ENCODE measurements at regions not wholly inside any gene's neighbourhood (a gene's known extent, or its start where the extent isn't known, plus 50 kb on each side); places are given as distances from the start of the nearest gene placed in this dataset.

DNA sequence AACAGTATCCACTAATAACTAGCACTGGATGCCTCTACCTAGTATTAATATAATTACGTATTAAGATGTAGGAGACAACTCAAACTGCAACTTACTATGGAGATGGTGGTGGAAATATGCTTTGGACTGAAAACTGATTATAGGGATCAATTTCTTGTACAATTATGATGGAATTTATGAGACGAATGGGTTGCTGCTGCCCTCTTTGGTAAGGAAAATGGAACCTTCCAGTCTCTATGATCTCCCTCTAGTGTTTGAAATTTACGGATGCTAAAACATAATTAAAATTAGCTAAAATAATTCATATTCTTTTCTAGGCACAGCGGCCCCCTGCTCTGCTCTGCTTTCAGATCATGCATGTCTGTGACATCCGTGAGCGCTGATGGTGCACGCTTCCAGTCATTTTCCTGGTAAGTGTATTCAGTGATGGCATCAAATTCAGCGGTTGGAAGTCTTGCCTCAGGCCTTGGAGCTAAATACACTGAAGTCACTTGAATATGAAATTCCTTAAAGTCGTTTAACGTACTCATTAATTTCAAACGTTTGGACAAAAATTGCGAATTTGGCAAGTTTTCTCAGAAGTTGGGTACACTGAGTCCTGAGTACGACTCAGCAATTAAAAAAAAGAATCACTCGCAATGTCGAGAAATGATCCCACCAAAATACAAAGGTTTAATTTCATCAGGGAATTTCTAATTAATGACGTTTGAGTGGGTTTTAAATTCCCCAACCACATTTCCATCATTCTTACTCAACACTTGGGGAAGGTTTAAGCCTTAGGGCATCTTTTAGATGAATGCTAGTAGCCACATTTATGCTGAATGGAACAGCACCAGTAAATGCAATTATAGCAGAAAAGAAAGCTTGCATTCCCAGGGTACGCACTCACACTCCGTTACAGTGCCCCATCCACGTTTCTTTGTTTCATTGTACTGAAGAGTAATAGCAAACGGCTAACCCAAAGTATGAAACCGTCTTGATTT, 132.6 kb downstream of the NR2F2 start:
- H3K9me2 ChIP-seq (replicated peaks; ENCODE audit: insufficient read depth, low read length): no peaks in the 10 kb centered on the region
- H3K27me3 ChIP-seq (ENCODE audit: low read length): no peaks in the 10 kb centered on the region
- H3K27ac ChIP-seq (ENCODE audit: low read length): no peak overlapping the region
- no peaks in the 10 kb centered on the region; the same call in 1 of the 2 replicates for H3K36me3 ChIP-seq (ENCODE audit: insufficient read depth, low read length)
- H3K9me3 ChIP-seq (ENCODE audit: low read length): peaks cover 16% of the 10 kb centered on the region
- no peak overlapping the region for H3K4me3 ChIP-seq (ENCODE audit: low read length)
- H4K20me1 ChIP-seq (ENCODE audit: insufficient read depth, low read depth, low read length): no peaks in the 10 kb centered on the region
- no peak overlapping the region for H3K4me2 ChIP-seq (ENCODE audit: low read depth, low read length, poor library complexity, severe bottlenecking)
- H2AFZ ChIP-seq (ENCODE audit: low read length): no peak overlapping the region
- H3K9ac ChIP-seq (ENCODE audit: low read length): no peak overlapping the region
- H3K4me1 ChIP-seq (ENCODE audit: low read length): no peaks in the 10 kb centered on the region
- H3K79me2 ChIP-seq (ENCODE audit: low read length): no peaks in the 10 kb centered on the region
- no peak for DNase-seq

DNA sequence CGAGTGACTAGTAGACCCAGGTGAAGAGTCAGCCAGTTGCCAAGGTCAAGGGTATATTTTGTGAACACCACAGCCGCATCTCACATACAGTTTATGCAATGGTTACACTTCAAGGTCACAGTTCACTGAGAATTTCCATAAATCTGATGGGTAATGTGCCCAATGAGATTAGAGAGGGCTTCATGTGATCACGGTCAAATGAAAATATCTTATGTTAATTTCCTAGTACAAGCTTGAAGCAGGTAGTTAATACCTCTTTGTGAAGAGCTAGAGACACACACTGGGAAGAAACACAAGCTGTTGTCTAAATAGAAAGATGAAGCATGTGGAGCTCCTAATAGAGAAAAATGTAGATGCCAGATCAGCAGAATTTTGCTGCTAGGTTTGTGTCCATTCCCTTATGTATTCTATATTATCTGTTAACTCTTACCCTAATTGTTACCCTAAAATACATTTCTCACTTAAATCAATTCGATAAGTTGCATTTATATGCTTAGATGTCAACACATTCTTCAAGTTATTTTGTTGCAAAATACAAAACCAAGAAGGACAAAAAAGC, 136.0 kb downstream of the NR2F2 start:
- H4K20me1 ChIP-seq (ENCODE audit: insufficient read depth, low read depth, low read length): no peaks in the 10 kb centered on the region
- H3K4me2 ChIP-seq (ENCODE audit: low read depth, low read length, poor library complexity, severe bottlenecking): no peak overlapping the region
- no peaks in the 10 kb centered on the region for H3K4me1 ChIP-seq (ENCODE audit: low read length)
- H3K79me2 ChIP-seq (ENCODE audit: low read length): no peaks in the 10 kb centered on the region
- no peaks in the 10 kb centered on the region for H3K9me2 ChIP-seq (replicated peaks; ENCODE audit: insufficient read depth, low read length)
- no peak overlapping the region for H3K27ac ChIP-seq (ENCODE audit: low read length)
- H2AFZ ChIP-seq (ENCODE audit: low read length): no peak overlapping the region
- no peaks in the 10 kb centered on the region; the same call in 1 of the 2 replicates for H3K36me3 ChIP-seq (ENCODE audit: insufficient read depth, low read length)
- no peaks in the 10 kb centered on the region for H3K27me3 ChIP-seq (ENCODE audit: low read length)
- H3K9ac ChIP-seq (ENCODE audit: low read length): no peak overlapping the region
- H3K9me3 ChIP-seq (ENCODE audit: low read length): peaks cover 13% of the 10 kb centered on the region
- H3K4me3 ChIP-seq (ENCODE audit: low read length): no peak overlapping the region
- DNase-seq: no peak

DNA sequence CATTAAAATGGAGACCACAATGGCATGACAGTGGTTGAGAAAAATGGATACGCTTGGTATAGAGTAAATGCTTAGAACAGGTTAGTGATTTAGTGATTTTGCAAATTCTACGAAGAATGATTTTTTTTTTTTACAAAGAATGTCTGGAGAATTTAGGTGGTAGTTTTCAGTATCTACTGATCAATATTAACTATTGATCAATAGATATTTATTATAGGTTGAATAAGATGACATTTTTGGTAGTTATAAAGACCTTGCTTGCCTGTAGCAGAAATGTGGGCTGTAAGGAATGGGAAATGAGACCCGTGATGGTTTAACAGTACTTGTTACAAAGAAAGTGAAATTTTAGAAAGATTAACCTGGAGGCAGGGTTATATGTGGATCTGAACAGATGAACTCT, 137.5 kb downstream of the NR2F2 start:
- Histone ChIP-seq H3K36me3 (ENCODE audit: insufficient read depth, low read length) (no peaks in the 10 kb centered on the region; the same call in 1 of the 2 replicates), H3K27me3 (ENCODE audit: low read length) (no peaks in the 10 kb centered on the region), H3K9ac (ENCODE audit: low read length) (no peak overlapping the region), H3K4me1 (ENCODE audit: low read length) (no peaks in the 10 kb centered on the region), H3K27ac (ENCODE audit: low read length) (no peak overlapping the region), H2AFZ (ENCODE audit: low read length) (no peak overlapping the region), H4K20me1 (ENCODE audit: insufficient read depth, low read depth, low read length) (no peaks in the 10 kb centered on the region), H3K9me3 (ENCODE audit: low read length) (peaks cover 12% of the 10 kb centered on the region), H3K9me2 (replicated peaks; ENCODE audit: insufficient read depth, low read length) (no peaks in the 10 kb centered on the region), H3K4me2 (ENCODE audit: low read depth, low read length, poor library complexity, severe bottlenecking) (no peak overlapping the region), H3K79me2 (ENCODE audit: low read length) (no peaks in the 10 kb centered on the region), H3K4me3 (ENCODE audit: low read length) (no peak overlapping the region)
- DNase-seq: no peak

DNA sequence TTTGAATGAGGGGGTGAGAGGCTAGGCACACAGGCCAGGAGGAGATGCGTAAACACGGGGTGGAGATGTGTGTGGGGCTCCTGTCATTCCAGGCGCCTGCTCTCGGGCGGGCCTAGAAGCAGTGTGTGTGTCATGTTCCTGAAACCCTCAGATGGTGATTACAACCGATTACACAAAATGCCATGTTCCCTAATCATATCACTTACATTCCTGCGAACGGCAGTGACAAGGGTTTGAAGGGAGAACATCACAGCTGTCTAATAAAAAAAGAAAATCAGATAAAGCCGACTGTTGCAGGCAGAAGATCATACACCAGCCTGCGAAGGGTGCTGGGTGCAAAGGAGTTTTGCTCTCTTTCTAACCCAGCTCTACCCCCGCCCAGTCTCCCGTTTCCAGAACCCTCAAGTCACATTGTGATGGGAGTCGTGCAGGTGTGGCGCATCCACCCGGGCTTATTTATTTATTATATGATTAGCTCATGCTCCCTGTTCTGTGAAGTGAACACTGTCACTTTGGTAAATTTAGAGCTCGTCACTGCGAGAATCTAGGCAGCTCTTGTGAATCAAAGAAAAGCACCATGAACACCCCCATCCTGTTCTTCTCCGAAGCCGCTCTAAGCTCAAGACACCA, 140.3 kb downstream of the NR2F2 start:
- Histone ChIP-seq H3K79me2 (ENCODE audit: low read length) (no peaks in the 10 kb centered on the region), H3K4me2 (ENCODE audit: low read depth, low read length, poor library complexity, severe bottlenecking) (no peak overlapping the region), H3K36me3 (ENCODE audit: insufficient read depth, low read length) (no peaks in the 10 kb centered on the region; the same call in 1 of the 2 replicates), H2AFZ (ENCODE audit: low read length) (no peak overlapping the region), H3K4me1 (ENCODE audit: low read length) (no peaks in the 10 kb centered on the region), H3K9me2 (replicated peaks; ENCODE audit: insufficient read depth, low read length) (no peaks in the 10 kb centered on the region), H3K27ac (ENCODE audit: low read length) (no peak overlapping the region), H3K4me3 (ENCODE audit: low read length) (no peak overlapping the region), H4K20me1 (ENCODE audit: insufficient read depth, low read depth, low read length) (no peaks in the 10 kb centered on the region), H3K9ac (ENCODE audit: low read length) (no peak overlapping the region), H3K9me3 (ENCODE audit: low read length) (peaks cover 13% of the 10 kb centered on the region; the same call in 1 of the 2 replicates), H3K27me3 (ENCODE audit: low read length) (no peaks in the 10 kb centered on the region)
- DNase-seq: no peak

DNA sequence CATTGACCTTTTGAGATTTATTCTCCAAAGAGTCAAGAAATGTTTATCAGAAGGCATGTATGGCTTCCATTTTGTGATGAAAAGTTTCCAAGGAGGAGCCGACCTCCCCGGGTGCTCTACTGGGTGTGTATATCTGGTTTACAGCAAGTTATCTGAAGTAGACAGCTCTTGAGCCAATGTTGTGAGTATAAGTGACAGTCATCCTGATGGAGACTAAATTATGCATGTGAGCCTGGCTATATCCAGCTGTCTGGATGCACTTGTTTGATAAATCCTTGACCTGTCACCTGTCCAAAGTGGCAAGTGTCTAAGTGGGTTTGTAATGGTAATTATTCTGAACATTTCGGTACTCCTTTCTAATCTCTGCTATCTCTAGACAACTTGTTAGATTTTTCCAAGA, 142.2 kb downstream of the NR2F2 start:
- Histone ChIP-seq H3K27ac (ENCODE audit: low read length) (no peak overlapping the region), H3K4me2 (ENCODE audit: low read depth, low read length, poor library complexity, severe bottlenecking) (no peak overlapping the region), H3K9me3 (ENCODE audit: low read length) (peaks cover 18% of the 10 kb centered on the region), H3K4me1 (ENCODE audit: low read length) (no peaks in the 10 kb centered on the region), H3K36me3 (ENCODE audit: insufficient read depth, low read length) (no peaks in the 10 kb centered on the region), H3K4me3 (ENCODE audit: low read length) (no peak overlapping the region), H3K27me3 (ENCODE audit: low read length) (no peaks in the 10 kb centered on the region), H3K79me2 (ENCODE audit: low read length) (no peaks in the 10 kb centered on the region), H2AFZ (ENCODE audit: low read length) (no peak overlapping the region), H3K9ac (ENCODE audit: low read length) (no peak overlapping the region), H3K9me2 (replicated peaks; ENCODE audit: insufficient read depth, low read length) (no peaks in the 10 kb centered on the region), H4K20me1 (ENCODE audit: insufficient read depth, low read depth, low read length) (no peaks in the 10 kb centered on the region)
- DNase-seq: no peak

DNA sequence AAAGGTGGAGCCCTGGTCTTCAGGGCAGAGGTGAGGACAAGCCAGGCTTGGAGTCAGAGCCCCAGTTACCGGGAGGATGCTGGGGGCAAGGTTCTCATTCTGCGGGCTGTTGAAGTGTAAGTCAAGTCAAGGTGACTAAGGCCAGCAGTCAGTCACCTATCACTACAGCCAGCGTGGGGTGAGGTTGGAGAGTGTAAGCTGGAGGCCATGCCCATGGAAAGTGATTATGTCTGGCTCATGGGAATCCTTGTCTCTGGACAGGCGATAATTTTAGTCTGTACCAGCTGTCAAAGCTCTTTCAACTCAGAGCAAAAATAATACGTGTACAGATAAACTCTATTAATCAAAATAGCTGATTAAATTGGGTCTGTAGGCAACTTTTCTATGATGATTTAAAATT, 143.1 kb downstream of the NR2F2 start:
- no peaks in the 10 kb centered on the region for H3K9me2 ChIP-seq (replicated peaks; ENCODE audit: insufficient read depth, low read length)
- H3K9me3 ChIP-seq (ENCODE audit: low read length): peaks cover 18% of the 10 kb centered on the region
- H3K27me3 ChIP-seq (ENCODE audit: low read length): no peaks in the 10 kb centered on the region
- no peaks in the 10 kb centered on the region for H3K36me3 ChIP-seq (ENCODE audit: insufficient read depth, low read length)
- no peak overlapping the region for H2AFZ ChIP-seq (ENCODE audit: low read length)
- H3K27ac ChIP-seq (ENCODE audit: low read length): no peak overlapping the region
- no peak for DNase-seq
- no peaks in the 10 kb centered on the region for H3K4me1 ChIP-seq (ENCODE audit: low read length)
- H3K9ac ChIP-seq (ENCODE audit: low read length): no peak overlapping the region
- no peak overlapping the region for H3K4me3 ChIP-seq (ENCODE audit: low read length)
- H4K20me1 ChIP-seq (ENCODE audit: insufficient read depth, low read depth, low read length): no peaks in the 10 kb centered on the region
- no peaks in the 10 kb centered on the region for H3K79me2 ChIP-seq (ENCODE audit: low read length)
- no peak overlapping the region for H3K4me2 ChIP-seq (ENCODE audit: low read depth, low read length, poor library complexity, severe bottlenecking)

DNA sequence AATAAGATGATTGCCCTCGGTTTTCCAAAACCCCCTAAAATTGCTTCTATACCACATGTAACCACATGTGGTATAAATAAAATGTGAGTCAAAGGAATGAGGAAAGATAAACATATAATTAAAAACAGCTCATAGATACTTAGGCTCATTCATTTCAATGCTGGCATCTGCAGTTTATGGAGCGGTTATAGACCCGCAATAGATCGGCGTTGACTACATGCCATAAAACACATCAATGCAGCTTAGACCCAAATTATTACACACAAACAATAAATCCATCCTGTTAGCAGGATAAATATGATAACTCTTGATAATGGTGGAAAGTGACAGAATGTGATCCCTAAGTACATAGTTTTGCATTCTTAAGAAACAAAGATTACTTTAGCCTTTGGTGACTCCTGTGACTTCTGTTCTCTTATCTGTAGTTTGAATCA, 143.7 kb downstream of the NR2F2 start:
- no peak overlapping the region for H2AFZ ChIP-seq (ENCODE audit: low read length)
- DNase-seq: no peak
- no peaks in the 10 kb centered on the region for H3K4me1 ChIP-seq (ENCODE audit: low read length)

DNA sequence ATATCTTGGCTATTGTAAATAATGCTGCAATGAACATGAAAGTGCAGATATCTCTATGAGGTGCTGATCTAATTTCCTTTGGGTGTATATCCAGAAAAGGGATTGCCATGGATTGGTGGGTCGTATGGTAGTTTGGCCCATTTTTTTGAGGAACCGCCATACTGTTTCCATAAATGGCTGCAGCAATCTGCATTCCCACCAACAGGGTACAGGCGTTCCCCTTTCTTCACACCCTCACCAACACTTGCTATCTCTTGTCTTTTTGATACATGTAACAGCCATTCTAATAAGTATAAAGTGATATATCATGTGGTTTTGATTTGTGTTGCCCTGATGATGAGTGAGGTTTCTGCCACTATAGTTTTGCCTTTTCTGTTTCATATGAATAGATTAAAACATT, 146.7 kb downstream of the NR2F2 start:
- H2AFZ ChIP-seq (ENCODE audit: low read length): no peak overlapping the region
- no peak overlapping the region for H3K4me2 ChIP-seq (ENCODE audit: low read depth, low read length, poor library complexity, severe bottlenecking)
- H3K9me2 ChIP-seq (replicated peaks; ENCODE audit: insufficient read depth, low read length): no peaks in the 10 kb centered on the region
- no peak overlapping the region for H3K27ac ChIP-seq (ENCODE audit: low read length)
- H3K36me3 ChIP-seq (ENCODE audit: insufficient read depth, low read length): no peaks in the 10 kb centered on the region
- no peak for DNase-seq
- no peak overlapping the region for H3K4me3 ChIP-seq (ENCODE audit: low read length)
- no peaks in the 10 kb centered on the region for H3K4me1 ChIP-seq (ENCODE audit: low read length)
- no peaks in the 10 kb centered on the region for H3K79me2 ChIP-seq (ENCODE audit: low read length)
- peaks cover 30% of the 10 kb centered on the region for H3K9me3 ChIP-seq (ENCODE audit: low read length)
- no peaks in the 10 kb centered on the region for H3K27me3 ChIP-seq (ENCODE audit: low read length)
- H4K20me1 ChIP-seq (ENCODE audit: insufficient read depth, low read depth, low read length): no peaks in the 10 kb centered on the region
- no peak overlapping the region for H3K9ac ChIP-seq (ENCODE audit: low read length)

More for the DNA sequence above, 143.7 kb downstream of the NR2F2 start:
- H3K4me2 ChIP-seq (ENCODE audit: low read depth, low read length, poor library complexity, severe bottlenecking): no peak overlapping the region
- no peak overlapping the region for H3K4me3 ChIP-seq (ENCODE audit: low read length)
- H3K27ac ChIP-seq (ENCODE audit: low read length): no peak overlapping the region
- H3K27me3 ChIP-seq (ENCODE audit: low read length): no peaks in the 10 kb centered on the region
- H4K20me1 ChIP-seq (ENCODE audit: insufficient read depth, low read depth, low read length): no peaks in the 10 kb centered on the region
- no peaks in the 10 kb centered on the region for H3K36me3 ChIP-seq (ENCODE audit: insufficient read depth, low read length)
- no peaks in the 10 kb centered on the region for H3K9me2 ChIP-seq (replicated peaks; ENCODE audit: insufficient read depth, low read length)
- H3K79me2 ChIP-seq (ENCODE audit: low read length): no peaks in the 10 kb centered on the region
- peaks cover 18% of the 10 kb centered on the region for H3K9me3 ChIP-seq (ENCODE audit: low read length)
- no peak overlapping the region for H3K9ac ChIP-seq (ENCODE audit: low read length)

Measured in Karpas-422 (cell line).